H1 (cell line): ENCODE measurements at regions not wholly inside any gene's neighbourhood (a gene's known extent, or its start where the extent isn't known, plus 50 kb on each side); places are given as distances from the start of the nearest gene placed in this dataset.

Source experiments
- CTCF ChIA-PET: fragments of 300-600 bp; sonication (Branson Sonifier 250); formaldehyde crosslinking; loops from one replicate; lab custom pipeline; 2021; ENCODE audit not compliant: partially characterized antibody; lab: Charles Lee
- POLR2A ChIA-PET: fragments of 300-600 bp; sonication (Branson Sonifier 250); formaldehyde crosslinking; loops from one replicate; lab custom pipeline; 2021; ENCODE audit warnings: inconsistent platforms; ENCODE audit not compliant: partially characterized antibody; lab: Charles Lee
- DNase-seq, 2 experiments: peaks; one replicate each; pipeline versions ENCODE4 v3.0.0 to v3.0.0-alpha.2; 2010 to 2022; ENCODE audit warnings: low spot score in 2 of 2, low read depth in 1 of 2, mixed read lengths in 1 of 2
- FAIRE-seq: peaks from 2 replicates; lab custom pipeline; 2011; peaks lifted over from hg19 to GRCh38; lab: Jason Lieb, UNC
- H2AFZ ChIP-seq: 2 replicates; pipeline ENCODE4 v1.8.1; 2012; ENCODE audit warnings: low read length, inconsistent platforms
- H2AK5ac ChIP-seq: 2 replicates; pipeline ENCODE4 v1.6.1; 2013; ENCODE audit warnings: low read depth, low read length
- H2BK120ac ChIP-seq: replicated peaks from 2 replicates; pipeline ENCODE3; 2013; ENCODE audit warnings: low read depth, low read length, inconsistent platforms
- H2BK12ac ChIP-seq: 2 replicates; pipeline ENCODE4 v1.6.1; 2013; ENCODE audit warnings: low read depth, low read length
- H2BK15ac ChIP-seq: 2 replicates; pipeline ENCODE4 v1.6.1; 2013; ENCODE audit warnings: low read length
- H2BK20ac ChIP-seq: 2 replicates; pipeline ENCODE4 v1.6.1; 2013; ENCODE audit warnings: low read length
- H2BK5ac ChIP-seq: 2 replicates; pipeline ENCODE4 v1.6.1; 2013; ENCODE audit warnings: low read depth, low read length
- H3K14ac ChIP-seq: 2 replicates; pipeline ENCODE4 v1.6.1; 2013; ENCODE audit warnings: inconsistent platforms; ENCODE audit not compliant: insufficient read length
- H3K18ac ChIP-seq: 2 replicates; pipeline ENCODE4 v1.6.1; 2013; ENCODE audit warnings: low read length; ENCODE audit errors: extremely low read depth
- H3K23ac ChIP-seq: 2 replicates; pipeline ENCODE4 v1.6.1; 2013; ENCODE audit warnings: inconsistent platforms; ENCODE audit not compliant: insufficient read length
- H3K23me2 ChIP-seq: 2 replicates; pipeline ENCODE4 v1.6.1; 2013; ENCODE audit warnings: low read depth, low read length
- H3K27ac ChIP-seq: 2 replicates; pipeline ENCODE4 v1.6.1; 2011; ENCODE audit warnings: low read depth, low read length, inconsistent platforms
- H3K27me3 ChIP-seq, 4 experiments: replicated peaks in 1 of 4; 1 replicate in 1 of 4; 2 replicates in 3 of 4; pipeline versions ENCODE4 v1.6.1 to v1.8.1; 2011 to 2013; ENCODE audit warnings: low read length in 3 of 4, mild to moderate bottlenecking in 3 of 4, inconsistent platforms in 2 of 4, mixed read lengths in 2 of 4, moderate library complexity in 1 of 4; ENCODE audit not compliant: control insufficient read depth in 3 of 4, insufficient read depth in 3 of 4; ENCODE audit errors: extremely low read depth in 1 of 4
- H3K36me3 ChIP-seq, 4 experiments: 2 replicates each; pipeline versions ENCODE4 v1.6.1 to v1.8.1; 2011 to 2013; ENCODE audit warnings: mild to moderate bottlenecking in 4 of 4, low read length in 3 of 4, moderate library complexity in 2 of 4, control low read depth in 1 of 4, inconsistent platforms in 1 of 4; ENCODE audit not compliant: insufficient read depth in 4 of 4, control insufficient read depth in 2 of 4
- H3K4ac ChIP-seq: replicated peaks from 2 replicates; pipeline ENCODE3; 2013; ENCODE audit warnings: low read length, low read depth, mixed read lengths, inconsistent platforms; ENCODE audit not compliant: insufficient read length
- H3K4me1 ChIP-seq, 4 experiments: replicated peaks in 1 of 4; 1 replicate in 1 of 4; 2 replicates in 3 of 4; pipeline versions ENCODE4 v1.6.1 to v1.8.1; 2011 to 2013; ENCODE audit warnings: low read length in 3 of 4, inconsistent platforms in 2 of 4, mixed read lengths in 1 of 4; ENCODE audit not compliant: insufficient read depth in 4 of 4, control insufficient read depth in 3 of 4
- H3K4me2 ChIP-seq, 2 experiments: 2 replicates each; pipeline versions ENCODE4 v1.6.1 to v1.8.1; 2011 to 2013; ENCODE audit warnings: low read depth in 2 of 2, low read length in 2 of 2, control low read depth in 1 of 2, inconsistent platforms in 1 of 2, mild to moderate bottlenecking in 1 of 2; ENCODE audit not compliant: insufficient read depth in 1 of 2
- H3K4me3 ChIP-seq, 4 experiments: fragments of 200-600, 300-600 bp in 1 of 4; sonication (generic), shearing (Covaris generic), sonication (Bioruptor Twin) in 1 of 4; 2 replicates each; pipeline versions ENCODE4 v1.5.1 to v1.8.1; 2011 to 2016; ENCODE audit warnings: low read length in 4 of 4, low read depth in 3 of 4, control low read depth in 2 of 4, inconsistent platforms in 2 of 4, mild to moderate bottlenecking in 2 of 4, mixed read lengths in 1 of 4, moderate library complexity in 1 of 4; ENCODE audit not compliant: insufficient read depth in 2 of 4; ENCODE audit errors: extremely low read depth in 1 of 4
- H3K56ac ChIP-seq: replicated peaks from 2 replicates; pipeline ENCODE3; 2013; ENCODE audit warnings: low read depth, mild to moderate bottlenecking, mixed read lengths, low read length, inconsistent platforms; ENCODE audit not compliant: insufficient read length
- H3K79me1 ChIP-seq: 2 replicates; pipeline ENCODE4 v1.6.1; 2013; ENCODE audit warnings: low read depth, low read length, control low read depth
- H3K79me2 ChIP-seq, 2 experiments: 2 replicates each; pipeline versions ENCODE4 v1.6.1 to v1.8.1; 2012 to 2013; ENCODE audit warnings: low read length in 2 of 2, mild to moderate bottlenecking in 2 of 2, inconsistent platforms in 1 of 2; ENCODE audit not compliant: insufficient read depth in 2 of 2, control insufficient read depth in 1 of 2
- H3K9ac ChIP-seq, 4 experiments: replicated peaks in 1 of 4; 1 replicate in 1 of 4; 2 replicates in 3 of 4; pipeline versions ENCODE4 v1.6.1 to v1.8.1; 2011 to 2013; ENCODE audit warnings: low read depth in 3 of 4, low read length in 3 of 4, control low read depth in 2 of 4, mild to moderate bottlenecking in 2 of 4, moderate library complexity in 2 of 4, inconsistent platforms in 1 of 4; ENCODE audit errors: extremely low read depth in 1 of 4
- H3K9me3 ChIP-seq, 2 experiments: 2 replicates each; pipeline versions ENCODE4 v1.6.1 to v1.8.1; 2012 to 2013; ENCODE audit warnings: mild to moderate bottlenecking in 2 of 2, moderate library complexity in 2 of 2, control low read depth in 1 of 2, inconsistent platforms in 1 of 2, low read depth in 1 of 2, low read length in 1 of 2, mixed read lengths in 1 of 2; ENCODE audit not compliant: insufficient read depth in 2 of 2
- H4K20me1 ChIP-seq, 2 experiments: replicated peaks in 1 of 2; 2 replicates each; pipeline versions ENCODE3 to v1.8.1; 2011 to 2013; ENCODE audit warnings: inconsistent platforms in 2 of 2, low read length in 2 of 2, mild to moderate bottlenecking in 1 of 2; ENCODE audit not compliant: insufficient read depth in 2 of 2, control insufficient read depth in 1 of 2
- H4K5ac ChIP-seq: 2 replicates; pipeline ENCODE4 v1.6.1; 2013; ENCODE audit warnings: low read length, low read depth, mixed read lengths, inconsistent platforms; ENCODE audit not compliant: insufficient read length
- H4K8ac ChIP-seq: 2 replicates; pipeline ENCODE4 v1.8.0; 2013; ENCODE audit warnings: mild to moderate bottlenecking, moderate library complexity, low read length, inconsistent platforms; ENCODE audit not compliant: insufficient read depth; ENCODE audit errors: extremely low read depth
- H4K91ac ChIP-seq: replicated peaks from 2 replicates; pipeline ENCODE3; 2013; ENCODE audit warnings: low read length, mixed read lengths, inconsistent platforms; ENCODE audit not compliant: insufficient read length
- EZH2 ChIP-seq: fragments of 200-600 bp; sonication (generic); IDR thresholded peaks from 2 replicates; pipeline ENCODE4 v1.7.1; 2012; ENCODE audit warnings: low read depth, mild to moderate bottlenecking, moderate library complexity, low read length, inconsistent platforms; ENCODE audit not compliant: severe bottlenecking
- SRF ChIP-seq: IDR thresholded peaks from 2 replicates; pipeline ENCODE4 v1.6.1; 2011; ENCODE audit warnings: mild to moderate bottlenecking, low read depth, low read length, moderate library complexity
- SUZ12 ChIP-seq: fragments of 200-600 bp; sonication (generic); IDR thresholded peaks from 2 replicates; pipeline ENCODE4 v1.6.1; 2012; ENCODE audit warnings: mild to moderate bottlenecking, inconsistent platforms, low read length, moderate library complexity, mixed read lengths
- TAF1 ChIP-seq: IDR thresholded peaks from 2 replicates; pipeline ENCODE4 v1.6.1; 2011; ENCODE audit warnings: mild to moderate bottlenecking, low read depth, low read length
- WGBS, 2 experiments: shearing (Covaris generic) in 1 of 2; methylation state at CpG; one replicate each; pipeline versions ENCODE4 v1.1.6 to v1.1.7; 2013 to 2015; ENCODE audit warnings: low lambda C conversion rate in 2 of 2, mixed read lengths in 2 of 2, inconsistent platforms in 1 of 2, low coverage in 1 of 2, missing lambda C conversion rate in 1 of 2; ENCODE audit not compliant: insufficient replicate concordance in 2 of 2, insufficient coverage in 1 of 2, insufficient read length in 1 of 2; ENCODE audit errors: extremely low coverage in 1 of 2, missing lambda C conversion rate in 1 of 2; 5-methylcytosine and 5-hydroxymethylcytosine counted together

- DNase-seq: no peak
- Histone ChIP-seq H3K18ac (no peak overlapping the region), H3K9me3 (no peaks in the 10 kb centered on the region), H3K4me1 (no peaks in the 10 kb centered on the region), H3K4ac (no peak overlapping the region), H3K23me2 (no peaks in the 10 kb centered on the region)
- TF ChIP-seq EZH2 (no peak), TAF1 (no peak), SUZ12 (no peak), SRF (no peak)
- TF ChIP-seq, all 59 proteins: peak for 0
- H2AK5ac ChIP-seq: no peak overlapping the region
- H3K27me3 ChIP-seq: no peaks in the 10 kb centered on the region
- no peak overlapping the region for H4K8ac ChIP-seq
- no peaks in the 10 kb centered on the region for H3K79me1 ChIP-seq
- no peak overlapping the region for H3K27ac ChIP-seq
- no peak overlapping the region for H3K4me2 ChIP-seq
- H3K56ac ChIP-seq: no peak overlapping the region
- no peak overlapping the region for H2BK120ac ChIP-seq
- no peaks in the 10 kb centered on the region for H3K79me2 ChIP-seq
- no peaks in the 10 kb centered on the region for H4K20me1 ChIP-seq
- CTCF ChIA-PET: interaction anchor here (0.8 to 1.0 kb wide), 3 partner anchors 192 to 194 kb away, joined by 3 read pairs; no protein-coding TSS in a partner anchor
- H2BK5ac ChIP-seq: no peak overlapping the region
- no peak overlapping the region for H2BK12ac ChIP-seq
- H2BK15ac ChIP-seq: no peak overlapping the region
- no peak overlapping the region for H2BK20ac ChIP-seq
- WGBS, 2 experiments: 82% methylated on average over 4 of the region's 4 CpGs; no CpG with 5 or more reads in 1 of the 2 experiments
- H3K14ac ChIP-seq: no peak overlapping the region
- H4K91ac ChIP-seq: no peak overlapping the region
- POLR2A ChIA-PET: no interaction called here
- no peak overlapping the region for H4K5ac ChIP-seq
- H2AFZ ChIP-seq: no peak overlapping the region
- H3K9ac ChIP-seq: no peak overlapping the region
- H3K4me3 ChIP-seq: no peak overlapping the region
- no peaks in the 10 kb centered on the region for H3K36me3 ChIP-seq
- no peak overlapping the region for H3K23ac ChIP-seq
- FAIRE-seq: no peak
Measured at GRCh38 chrX:109952985-109953905, 49.7 kb upstream of the TMEM164 start.
